Kidney (tissue), 13 donors: ENCODE measurements at regions not wholly inside any gene's neighbourhood (a gene's known extent, or its start where the extent isn't known, plus 50 kb on each side); places are given as distances from the start of the nearest gene placed in this dataset.
"Not testable (repeated sequence)": the region's sequence is repeated elsewhere in the genome, so short reads cannot be mapped to it uniquely, and the experiment has no call there.

ENCODE experiments used
- DNase-seq, 5 donors: peaks; one replicate each; pipeline ENCODE4 v3.0.0-alpha.2; 2013 to 2020
- FAIRE-seq: peaks from 2 replicates; lab custom pipeline; 2012; peaks lifted over from hg19 to GRCh38; lab: Jason Lieb, UNC
- H3K27ac ChIP-seq, 2 donors: one replicate each; pipeline ENCODE4 v1.7.0; 2013; ENCODE audit warnings: low read depth in 2 of 2, low read length in 2 of 2, inconsistent platforms in 1 of 2
- H3K27me3 ChIP-seq: one replicate; pipeline ENCODE4 v1.7.1; 2013; ENCODE audit warnings: low read length, inconsistent platforms; ENCODE audit not compliant: control insufficient read depth, insufficient read depth
- H3K36me3 ChIP-seq, 3 donors: one replicate each; pipeline versions ENCODE4 v1.7.0 to v1.7.1; 2013; ENCODE audit warnings: low read length in 3 of 3, control low read depth in 1 of 3, inconsistent platforms in 1 of 3; ENCODE audit not compliant: insufficient read depth in 3 of 3, control insufficient read depth in 2 of 3
- H3K4me1 ChIP-seq, 3 donors: one replicate each; pipeline versions ENCODE4 v1.7.0 to v1.7.1; 2013; ENCODE audit warnings: low read length in 3 of 3, inconsistent platforms in 1 of 3, low read depth in 1 of 3; ENCODE audit not compliant: control insufficient read depth in 2 of 3, insufficient read depth in 2 of 3
- H3K4me3 ChIP-seq, 3 donors: one replicate each; pipeline versions ENCODE4 v1.7.0 to v1.8.1; 2013; ENCODE audit warnings: low read length in 3 of 3, control low read depth in 1 of 3, inconsistent platforms in 1 of 3
- H3K9ac ChIP-seq, 3 donors: one replicate each; pipeline versions ENCODE4 v1.7.0 to v1.7.1; 2013; ENCODE audit warnings: low read length in 3 of 3, control low read depth in 1 of 3, inconsistent platforms in 1 of 3
- H3K9me3 ChIP-seq, 3 donors: one replicate each; pipeline versions ENCODE4 v1.7.0 to v1.7.1; 2013; ENCODE audit warnings: low read length in 3 of 3, control low read depth in 1 of 3, inconsistent platforms in 1 of 3; ENCODE audit not compliant: control insufficient read depth in 2 of 3, insufficient read depth in 1 of 3
- intact Hi-C: fragments of 100-400 bp; cut with DNase I; formaldehyde crosslinking; loops from one replicate; pipeline ENCODE4 v1.11.1; 2022
- TF ChIP-seq, protein P1 (sequence below): IDR thresholded peaks from 3 replicates; pipeline ENCODE4 v1.5.1; 2012; ENCODE audit warnings: mild to moderate bottlenecking, moderate library complexity, borderline replicate concordance; ENCODE audit not compliant: insufficient read depth; ENCODE audit errors: extremely low read depth
- donor health status: control.
- donor health status: control.
- donor health status: control.
- donor health status: control.
- donor health status: control.
- donor health status: DM: yes; HTN: yes; CAD: no.
- donor health status: Normal renal cell carcinoma (clear cell type).

DNA sequence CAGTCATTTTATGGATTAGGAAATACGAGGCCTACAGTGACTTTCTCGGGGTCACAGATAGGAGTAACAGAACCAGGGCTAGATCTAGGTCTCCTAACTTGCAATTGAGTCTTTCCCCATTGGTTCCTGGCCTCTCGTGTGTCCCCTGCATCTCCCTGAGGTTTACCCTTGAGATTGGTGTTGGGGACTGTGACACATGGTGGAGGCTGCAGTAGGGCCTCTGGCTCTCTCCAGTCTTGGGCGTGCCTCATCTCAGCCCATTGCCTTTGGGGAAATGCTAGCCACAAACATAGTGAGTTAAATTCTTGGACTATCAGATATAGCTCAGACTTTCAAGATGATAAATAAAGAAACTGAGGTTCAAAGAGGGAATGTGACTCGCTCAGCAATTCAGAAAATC, 212.1 kb downstream of the KCNRG start:
- no peak for DNase-seq
- no peak for FAIRE-seq
- no peaks in the 10 kb centered on the region for H3K36me3 ChIP-seq

DNA sequence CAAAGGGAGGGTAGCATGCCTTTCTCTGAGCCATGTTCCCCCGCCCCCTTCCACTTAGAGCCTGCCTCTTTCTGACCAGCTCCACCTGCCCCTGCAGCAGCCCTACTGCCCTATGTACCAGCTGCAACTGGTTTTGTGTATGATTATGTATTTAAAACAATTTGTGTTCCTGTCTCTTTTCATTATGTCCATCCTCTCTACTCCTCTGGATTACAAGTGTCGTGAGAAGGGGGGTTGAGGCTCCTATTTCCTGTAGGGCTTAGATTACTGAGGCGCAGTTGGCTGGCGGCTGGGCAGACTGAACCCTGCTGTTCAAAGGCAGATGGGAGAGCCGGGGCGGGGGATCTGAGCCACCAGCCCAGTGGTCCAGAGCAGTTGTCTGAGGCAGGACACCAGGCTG, 213.3 kb downstream of the KCNRG start:
- Histone ChIP-seq H3K9me3 (no peaks in the 10 kb centered on the region), H3K9ac (no peak overlapping the region), H3K27me3 (no peaks in the 10 kb centered on the region), H3K4me3 (no peak overlapping the region), H3K27ac (no peak overlapping the region), H3K4me1 (no peaks in the 10 kb centered on the region), H3K36me3 (no peaks in the 10 kb centered on the region)
- intact Hi-C loops: no loop called here
- FAIRE-seq: no peak
- peak in 1 of 5 donors; percentile 31 for DNase-seq
- TF ChIP-seq, protein P1, sequence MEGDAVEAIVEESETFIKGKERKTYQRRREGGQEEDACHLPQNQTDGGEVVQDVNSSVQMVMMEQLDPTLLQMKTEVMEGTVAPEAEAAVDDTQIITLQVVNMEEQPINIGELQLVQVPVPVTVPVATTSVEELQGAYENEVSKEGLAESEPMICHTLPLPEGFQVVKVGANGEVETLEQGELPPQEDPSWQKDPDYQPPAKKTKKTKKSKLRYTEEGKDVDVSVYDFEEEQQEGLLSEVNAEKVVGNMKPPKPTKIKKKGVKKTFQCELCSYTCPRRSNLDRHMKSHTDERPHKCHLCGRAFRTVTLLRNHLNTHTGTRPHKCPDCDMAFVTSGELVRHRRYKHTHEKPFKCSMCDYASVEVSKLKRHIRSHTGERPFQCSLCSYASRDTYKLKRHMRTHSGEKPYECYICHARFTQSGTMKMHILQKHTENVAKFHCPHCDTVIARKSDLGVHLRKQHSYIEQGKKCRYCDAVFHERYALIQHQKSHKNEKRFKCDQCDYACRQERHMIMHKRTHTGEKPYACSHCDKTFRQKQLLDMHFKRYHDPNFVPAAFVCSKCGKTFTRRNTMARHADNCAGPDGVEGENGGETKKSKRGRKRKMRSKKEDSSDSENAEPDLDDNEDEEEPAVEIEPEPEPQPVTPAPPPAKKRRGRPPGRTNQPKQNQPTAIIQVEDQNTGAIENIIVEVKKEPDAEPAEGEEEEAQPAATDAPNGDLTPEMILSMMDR: no peak

More for the DNA sequence above, 212.1 kb downstream of the KCNRG start:
- Histone ChIP-seq H3K4me1 (no peaks in the 10 kb centered on the region), H3K9me3 (no peaks in the 10 kb centered on the region), H3K4me3 (no peak overlapping the region), H3K9ac (no peak overlapping the region), H3K27me3 (no peaks in the 10 kb centered on the region), H3K27ac (no peak overlapping the region)
- TF ChIP-seq, protein P1: no peak
- intact Hi-C loops: no loop called here

DNA sequence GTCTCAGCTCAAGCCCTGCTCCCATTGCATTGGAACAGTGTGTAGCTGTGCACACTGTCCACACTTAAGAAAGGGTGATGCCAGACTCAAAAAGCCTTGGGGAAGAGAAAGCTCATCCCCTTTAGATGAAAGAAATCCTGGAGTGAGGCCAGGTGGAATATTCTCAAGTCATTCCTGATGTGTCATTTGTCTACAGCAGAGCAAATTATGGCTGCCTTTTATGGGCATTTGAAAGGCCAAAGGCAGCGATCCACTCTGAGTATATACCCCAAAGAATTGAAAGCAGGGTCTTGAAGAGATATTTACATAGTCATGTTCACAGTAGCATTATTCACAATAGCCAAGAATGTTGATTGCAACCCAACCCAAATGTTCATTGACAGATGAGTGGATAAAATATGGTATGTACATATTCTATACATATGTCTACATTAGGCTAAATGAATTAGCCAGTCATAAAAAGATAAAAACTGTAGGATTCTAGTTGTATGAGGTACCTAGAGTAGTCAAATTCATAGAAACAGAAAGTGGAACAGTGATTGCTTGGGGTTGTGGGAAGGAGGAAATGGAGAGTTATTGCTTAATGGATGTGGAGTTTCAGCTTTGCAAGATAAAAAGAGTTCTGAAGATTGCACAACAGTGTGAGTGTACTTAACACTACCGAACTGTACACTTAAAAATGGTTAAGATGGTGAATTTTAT, 214.9 kb downstream of the KCNRG start:
- H3K36me3 ChIP-seq: no peaks in the 10 kb centered on the region
- no peak overlapping the region for H3K9ac ChIP-seq
- H3K9me3 ChIP-seq: no peaks in the 10 kb centered on the region
- H3K4me1 ChIP-seq: no peaks in the 10 kb centered on the region
- H3K27ac ChIP-seq: no peak overlapping the region
- TF ChIP-seq, protein P1: no peak
- H3K27me3 ChIP-seq: no peaks in the 10 kb centered on the region
- no peak overlapping the region for H3K4me3 ChIP-seq
- FAIRE-seq: no peak
- no peak for DNase-seq
- intact Hi-C loops: no loop called here

DNA sequence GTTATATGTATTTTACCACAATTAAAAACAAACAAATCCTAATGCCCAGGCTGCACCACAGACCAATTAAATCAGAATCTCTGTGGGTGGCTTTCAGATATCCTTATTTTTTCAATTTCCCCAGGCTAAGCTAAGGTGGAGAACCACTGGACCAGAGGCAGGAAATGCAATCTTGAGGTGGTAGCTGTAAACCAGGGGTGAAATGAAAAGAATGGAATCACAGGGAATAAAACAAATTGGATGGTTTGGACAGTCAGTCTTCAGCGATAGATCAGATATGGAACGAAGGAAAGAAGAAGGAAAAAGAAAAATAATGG, 215.4 kb downstream of the KCNRG start:
- no peaks in the 10 kb centered on the region for H3K9me3 ChIP-seq
- H3K27me3 ChIP-seq: no peaks in the 10 kb centered on the region
- no peaks in the 10 kb centered on the region for H3K36me3 ChIP-seq
- DNase-seq (no peak), FAIRE-seq (no peak)
- H3K4me1 ChIP-seq: no peaks in the 10 kb centered on the region
- TF ChIP-seq, protein P1: no peak
- no peak overlapping the region for H3K9ac ChIP-seq
- H3K4me3 ChIP-seq: no peak overlapping the region
- H3K27ac ChIP-seq: no peak overlapping the region
- intact Hi-C loops: no loop called here

DNA sequence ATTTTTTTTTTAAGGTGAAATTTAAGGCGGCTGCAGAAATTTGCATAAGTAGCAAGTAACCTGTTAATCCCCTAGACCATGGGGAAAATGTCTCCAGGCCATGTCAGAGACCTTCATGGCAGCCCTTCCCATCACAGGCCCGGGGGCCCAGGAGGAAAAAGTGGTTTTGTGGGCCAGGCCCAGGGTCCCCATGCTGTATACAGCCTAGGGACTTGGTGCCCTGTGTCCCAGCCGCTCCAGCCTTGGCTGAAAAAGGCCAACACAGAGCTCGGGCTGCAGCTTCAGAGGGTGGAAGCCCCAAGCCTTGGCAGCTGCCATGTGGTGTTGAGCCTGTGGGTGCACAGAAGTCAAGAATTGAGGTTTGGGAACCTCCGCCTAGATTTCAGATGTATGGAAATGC, 218.3 kb downstream of the KCNRG start:
- DNase-seq, intact Hi-C loops, FAIRE-seq: not testable (repeated sequence)

More for the DNA sequence above, 218.3 kb downstream of the KCNRG start:
- H3K4me3 ChIP-seq, H3K9me3 ChIP-seq, H3K27ac ChIP-seq, H3K36me3 ChIP-seq, H3K9ac ChIP-seq, H3K4me1 ChIP-seq, H3K27me3 ChIP-seq: not testable (repeated sequence)
